Neural cell (in vitro differentiated cells): ENCODE measurements at regions not wholly inside any gene's neighbourhood (a gene's known extent, or its start where the extent isn't known, plus 50 kb on each side); places are given as distances from the start of the nearest gene placed in this dataset.

Experiments
- H2AFZ ChIP-seq: fragments of 200-600, 300-800 bp; sonication (generic), shearing (Covaris generic); 2 replicates; pipeline ENCODE4 v1.6.0; 2014; ENCODE audit warnings: low read depth, mild to moderate bottlenecking, antibody characterized with exemption, low read length, moderate library complexity
- H3F3A ChIP-seq: fragments of 200-600 bp; shearing (Covaris generic); 2 replicates; pipeline ENCODE4 v1.6.1; 2016; ENCODE audit warnings: mild to moderate bottlenecking, moderate library complexity, mixed read lengths, antibody characterized with exemption, low read length; ENCODE audit not compliant: insufficient read depth, poor library complexity, severe bottlenecking
- H3K27ac ChIP-seq: fragments of 200-600, 300-800 bp; sonication (generic), shearing (Covaris generic); 2 replicates; pipeline ENCODE4 v1.5.1; 2014; ENCODE audit warnings: mild to moderate bottlenecking, low read length, moderate library complexity
- H3K27me3 ChIP-seq: fragments of 300-800, 200-600 bp; sonication (generic), shearing (Covaris generic); 2 replicates; pipeline ENCODE4 v1.6.0; 2014; ENCODE audit warnings: mild to moderate bottlenecking, low read depth, low read length, moderate library complexity; ENCODE audit not compliant: insufficient read depth
- H3K36me3 ChIP-seq: fragments of 300-800, 200-600 bp; sonication (generic), shearing (Covaris generic); 2 replicates; pipeline ENCODE4 v1.5.1; 2014; ENCODE audit warnings: mild to moderate bottlenecking, antibody characterized with exemption, low read length, moderate library complexity; ENCODE audit not compliant: insufficient read depth
- H3K4me2 ChIP-seq: fragments of 300-800, 200-600 bp; sonication (generic), shearing (Covaris generic); 2 replicates; pipeline ENCODE4 v1.6.0; 2014; ENCODE audit warnings: mild to moderate bottlenecking, low read length
- H3K4me3 ChIP-seq: fragments of 300-800, 200-600 bp; sonication (generic), shearing (Covaris generic); 2 replicates; pipeline ENCODE4 v1.5.1; 2014; ENCODE audit warnings: mild to moderate bottlenecking, low read length, moderate library complexity
- H3K79me2 ChIP-seq: fragments of 200-600 bp; shearing (Covaris generic); replicated peaks from 2 replicates; pipeline ENCODE4 v1.6.0; 2014; ENCODE audit warnings: mild to moderate bottlenecking, low read length, moderate library complexity; ENCODE audit not compliant: insufficient read depth
- H3K9ac ChIP-seq: fragments of 300-800, 200-600 bp; sonication (generic), shearing (Covaris generic); 2 replicates; pipeline ENCODE4 v1.6.1; 2016; ENCODE audit warnings: mild to moderate bottlenecking, low read length, mixed read lengths
- H3K9me2 ChIP-seq: fragments of 200-600 bp; shearing (Covaris generic); 2 replicates; pipeline ENCODE4 v1.6.1; 2016; ENCODE audit warnings: mild to moderate bottlenecking, low read length, mixed read lengths; ENCODE audit not compliant: insufficient read depth
- H3K9me3 ChIP-seq: fragments of 200-600, 300-800 bp; sonication (generic), shearing (Covaris generic); 2 replicates; pipeline ENCODE4 v1.6.1; 2016; ENCODE audit warnings: mild to moderate bottlenecking, mixed run types, low read length, moderate library complexity, mixed read lengths
- H4K20me1 ChIP-seq: fragments of 200-600 bp; shearing (Covaris generic); 2 replicates; pipeline ENCODE4 v1.6.1; 2016; ENCODE audit warnings: mild to moderate bottlenecking, mixed run types; ENCODE audit not compliant: insufficient read depth
- CTCF ChIP-seq: fragments of 450-650 bp; IDR thresholded peaks from 2 replicates; pipeline ENCODE4 v1.5.1; 2014; ENCODE audit warnings: antibody characterized with exemption, mild to moderate bottlenecking, moderate library complexity; ENCODE audit not compliant: poor library complexity, severe bottlenecking
- EP300 ChIP-seq: fragments of 450-650 bp; conservative IDR thresholded peaks from 2 replicates; pipeline ENCODE4 v1.6.1; 2014; ENCODE audit warnings: antibody characterized with exemption, mild to moderate bottlenecking, moderate library complexity; ENCODE audit not compliant: poor library complexity, severe bottlenecking
- EZH2 ChIP-seq: fragments of 200-600, 300-800 bp; shearing (Covaris generic), sonication (generic); IDR thresholded peaks from 2 replicates; pipeline ENCODE4 v1.6.1; 2014; ENCODE audit warnings: antibody characterized with exemption, low read length, borderline replicate concordance, mild to moderate bottlenecking; ENCODE audit not compliant: insufficient read depth, poor library complexity, severe bottlenecking
- MXI1 ChIP-seq: fragments of 450-650 bp; conservative IDR thresholded peaks from 2 replicates; pipeline ENCODE4 v1.6.1; 2014; ENCODE audit warnings: antibody characterized with exemption, mild to moderate bottlenecking; ENCODE audit not compliant: poor library complexity, severe bottlenecking
- POLR2AphosphoS5 ChIP-seq: IDR thresholded peaks from 2 replicates; pipeline ENCODE4 v1.6.1; 2012
- RAD21 ChIP-seq: fragments of 450-650 bp; conservative IDR thresholded peaks from 2 replicates; pipeline ENCODE4 v1.6.1; 2014; ENCODE audit warnings: antibody characterized with exemption, mild to moderate bottlenecking, moderate library complexity
- REST ChIP-seq: IDR thresholded peaks from 2 replicates; pipeline ENCODE4 v1.6.1; 2012; ENCODE audit warnings: borderline replicate concordance
- SMC3 ChIP-seq: fragments of 450-650 bp; conservative IDR thresholded peaks from 2 replicates; pipeline ENCODE4 v1.6.1; 2014; ENCODE audit warnings: antibody characterized with exemption, mild to moderate bottlenecking, moderate library complexity; ENCODE audit not compliant: poor library complexity
- TAF1 ChIP-seq: IDR thresholded peaks from 2 replicates; pipeline ENCODE4 v1.6.1; 2012; ENCODE audit warnings: low read depth

- Histone ChIP-seq H3K79me2 (no peaks in the 10 kb centered on the region), H3K4me3 (no peak overlapping the region), H3K36me3 (no peaks in the 10 kb centered on the region), H3K9ac (no peak overlapping the region), H3F3A (no peaks in the 10 kb centered on the region), H3K4me2 (no peak overlapping the region), H4K20me1 (no peaks in the 10 kb centered on the region), H2AFZ (no peak overlapping the region), H3K9me3 (no peaks in the 10 kb centered on the region), H3K27me3 (no peaks in the 10 kb centered on the region), H3K27ac (no peak overlapping the region), H3K9me2 (no peaks in the 10 kb centered on the region)
- no peak for TF ChIP-seq POLR2AphosphoS5
- TF ChIP-seq CTCF, result no peak
- no peak for TF ChIP-seq MXI1
- TF ChIP-seq EP300, result no peak
- no peak for TF ChIP-seq TAF1
- TF ChIP-seq REST, result no peak
- TF ChIP-seq EZH2, result no peak
- TF ChIP-seq SMC3, result no peak
- TF ChIP-seq RAD21, result no peak
These were observed 821.1 kb upstream of the EEF2KMT start for GRCh38 chr16:5918567-5919130.

- TF ChIP-seq RAD21, result no peak
- TF ChIP-seq EZH2, result no peak
- no peak for TF ChIP-seq TAF1
- TF ChIP-seq SMC3, result no peak
- no peak for TF ChIP-seq MXI1
- no peak for TF ChIP-seq REST
- TF ChIP-seq CTCF, result no peak
- TF ChIP-seq EP300, result no peak
- TF ChIP-seq POLR2AphosphoS5, result no peak
- Histone ChIP-seq H3K9ac (no peak overlapping the region), H3K4me3 (no peak overlapping the region), H3F3A (no peaks in the 10 kb centered on the region), H2AFZ (no peak overlapping the region), H3K9me2 (no peaks in the 10 kb centered on the region), H3K36me3 (no peaks in the 10 kb centered on the region), H3K79me2 (no peaks in the 10 kb centered on the region), H3K9me3 (no peaks in the 10 kb centered on the region), H3K27ac (no peak overlapping the region), H3K27me3 (no peaks in the 10 kb centered on the region), H3K4me2 (no peak overlapping the region), H4K20me1 (no peaks in the 10 kb centered on the region)
These were observed 820.0 kb upstream of the EEF2KMT start for GRCh38 chr16:5917436-5918195.
